ENCODE measurements at regions not wholly inside any gene's neighbourhood (a gene's known extent, or its start where the extent isn't known, plus 50 kb on each side); places are given as distances from the start of the nearest gene placed in this dataset.

- no peak for DNase-seq
- in situ Hi-C loops (cut with MboI; ENCODE audit: low pct_ligation_motif_present in 1 of 4, low pct_unique_long_range_greater_than_20kb in 1 of 4, low sequenced_read_pairs in 3 of 4) (no loop called here), intact Hi-C loops (cut with DNase I; ENCODE audit: low total_unique reads) (no loop called here)
- no peaks in the 10 kb centered on the region for H3K36me3 ChIP-seq
- no peak overlapping the region for H3K27ac ChIP-seq
- TF ChIP-seq POLR2A (IDR thresholded peaks at IDR 0.05): no peak
- 76% methylated on average over 5 of the region's 5 CpGs; no CpG with 5 or more reads in 1 of the 2 donors for WGBS, 2 donors (ENCODE audit: low coverage in 1 of 2)
- H3K4me1 ChIP-seq: no peaks in the 10 kb centered on the region
- H3K27me3 ChIP-seq: no peaks in the 10 kb centered on the region
- no peaks in the 10 kb centered on the region for H3K9me3 ChIP-seq
- H3K4me3 ChIP-seq: no peak overlapping the region
Observed at GRCh38 chr2:7732497-7732896, 815.3 kb downstream of the RNF144A start.

DNA sequence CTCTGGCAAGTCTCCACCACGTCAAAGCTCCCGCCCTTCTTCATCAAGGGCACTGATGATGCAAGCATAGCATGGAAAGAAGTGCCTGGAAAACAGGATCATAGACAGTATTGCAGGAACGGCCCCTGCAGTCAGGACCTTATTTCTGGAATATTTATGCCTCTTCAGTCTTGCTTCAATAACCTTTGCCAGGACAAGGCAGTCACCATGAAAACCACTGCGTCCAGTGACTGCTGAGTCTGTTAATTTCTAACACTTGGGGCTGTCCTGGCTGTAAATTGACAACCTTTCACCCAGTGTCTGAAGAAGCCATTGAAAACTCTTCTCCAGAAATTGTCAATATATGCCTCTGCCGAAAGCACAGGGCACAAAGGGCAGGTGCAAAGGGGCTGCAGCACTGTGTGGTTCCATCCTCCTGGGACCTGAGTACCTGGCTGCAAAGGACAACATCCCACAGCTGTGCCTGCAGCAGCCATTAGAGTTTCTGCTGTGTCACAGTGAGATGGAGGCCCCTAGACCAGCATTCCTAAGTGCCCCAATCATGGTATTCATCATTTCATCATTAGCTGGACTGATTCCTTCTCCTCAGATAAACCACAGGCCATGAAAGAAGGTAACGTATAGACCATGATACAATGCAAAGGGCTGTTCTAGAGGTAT is 819.6 kb downstream of the RNF144A start:
- 29 to 64% methylated on average over 2 to 6 of the region's 6 CpGs for WGBS, 2 donors (ENCODE audit: low coverage in 1 of 2)
- H3K4me1 ChIP-seq: no peaks in the 10 kb centered on the region
- TF ChIP-seq EP300 (IDR thresholded peaks at IDR 0.05; ENCODE audit: low read depth) (no peak), POLR2A (IDR thresholded peaks at IDR 0.05) (no peak), POLR2AphosphoS5 (IDR thresholded peaks at IDR 0.05) (no peak)
- TF ChIP-seq, protein P1, sequence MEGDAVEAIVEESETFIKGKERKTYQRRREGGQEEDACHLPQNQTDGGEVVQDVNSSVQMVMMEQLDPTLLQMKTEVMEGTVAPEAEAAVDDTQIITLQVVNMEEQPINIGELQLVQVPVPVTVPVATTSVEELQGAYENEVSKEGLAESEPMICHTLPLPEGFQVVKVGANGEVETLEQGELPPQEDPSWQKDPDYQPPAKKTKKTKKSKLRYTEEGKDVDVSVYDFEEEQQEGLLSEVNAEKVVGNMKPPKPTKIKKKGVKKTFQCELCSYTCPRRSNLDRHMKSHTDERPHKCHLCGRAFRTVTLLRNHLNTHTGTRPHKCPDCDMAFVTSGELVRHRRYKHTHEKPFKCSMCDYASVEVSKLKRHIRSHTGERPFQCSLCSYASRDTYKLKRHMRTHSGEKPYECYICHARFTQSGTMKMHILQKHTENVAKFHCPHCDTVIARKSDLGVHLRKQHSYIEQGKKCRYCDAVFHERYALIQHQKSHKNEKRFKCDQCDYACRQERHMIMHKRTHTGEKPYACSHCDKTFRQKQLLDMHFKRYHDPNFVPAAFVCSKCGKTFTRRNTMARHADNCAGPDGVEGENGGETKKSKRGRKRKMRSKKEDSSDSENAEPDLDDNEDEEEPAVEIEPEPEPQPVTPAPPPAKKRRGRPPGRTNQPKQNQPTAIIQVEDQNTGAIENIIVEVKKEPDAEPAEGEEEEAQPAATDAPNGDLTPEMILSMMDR (IDR thresholded peaks at IDR 0.05): no peak
- no peaks in the 10 kb centered on the region for H3K36me3 ChIP-seq
- in situ Hi-C loops (cut with MboI; ENCODE audit: low pct_ligation_motif_present in 1 of 4, low pct_unique_long_range_greater_than_20kb in 1 of 4, low sequenced_read_pairs in 3 of 4) (no loop called here), intact Hi-C loops (cut with DNase I; ENCODE audit: low total_unique reads) (no loop called here)
- no peaks in the 10 kb centered on the region for H3K9me3 ChIP-seq
- no peaks in the 10 kb centered on the region for H3K27me3 ChIP-seq
- no peak overlapping the region for H3K27ac ChIP-seq
- DNase-seq: no peak
- H3K4me3 ChIP-seq: no peak overlapping the region

DNA sequence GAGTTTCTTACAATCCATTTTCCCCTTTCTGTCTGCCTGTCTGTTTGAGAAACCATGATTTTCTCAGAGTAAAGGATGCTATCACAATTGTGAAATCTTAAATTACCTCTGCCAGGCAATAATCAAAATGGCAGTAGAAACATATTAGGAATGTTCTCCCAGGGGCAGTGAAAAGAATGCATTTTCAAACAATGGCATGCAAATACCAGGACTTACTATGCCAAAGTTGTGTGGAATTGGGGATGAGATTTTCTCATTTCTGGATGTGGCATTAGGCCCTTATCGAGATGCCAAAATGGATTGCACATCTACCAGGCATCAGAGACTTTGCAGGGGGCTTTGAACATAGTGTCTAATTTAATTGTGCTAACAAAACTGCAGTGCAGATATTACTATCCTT is 821.4 kb downstream of the RNF144A start:
- in situ Hi-C loops (cut with MboI; ENCODE audit: low pct_ligation_motif_present in 1 of 4, low pct_unique_long_range_greater_than_20kb in 1 of 4, low sequenced_read_pairs in 3 of 4) (no loop called here), intact Hi-C loops (cut with DNase I; ENCODE audit: low total_unique reads) (no loop called here)
- no peaks in the 10 kb centered on the region for H3K9me3 ChIP-seq
- no peaks in the 10 kb centered on the region for H3K4me1 ChIP-seq
- H3K27ac ChIP-seq: no peak overlapping the region
- no peaks in the 10 kb centered on the region for H3K36me3 ChIP-seq
- TF ChIP-seq EP300 (IDR thresholded peaks at IDR 0.05; ENCODE audit: low read depth) (no peak), POLR2A (IDR thresholded peaks at IDR 0.05) (no peak), POLR2AphosphoS5 (IDR thresholded peaks at IDR 0.05) (no peak)
- TF ChIP-seq, protein P1 (IDR thresholded peaks at IDR 0.05): no peak
- DNase-seq: no peak
- H3K27me3 ChIP-seq: no peaks in the 10 kb centered on the region
- 96 to 100% methylated on average over 1 of the region's 1 CpG for WGBS, 2 donors (ENCODE audit: low coverage in 1 of 2)
- no peak overlapping the region for H3K4me3 ChIP-seq

DNA sequence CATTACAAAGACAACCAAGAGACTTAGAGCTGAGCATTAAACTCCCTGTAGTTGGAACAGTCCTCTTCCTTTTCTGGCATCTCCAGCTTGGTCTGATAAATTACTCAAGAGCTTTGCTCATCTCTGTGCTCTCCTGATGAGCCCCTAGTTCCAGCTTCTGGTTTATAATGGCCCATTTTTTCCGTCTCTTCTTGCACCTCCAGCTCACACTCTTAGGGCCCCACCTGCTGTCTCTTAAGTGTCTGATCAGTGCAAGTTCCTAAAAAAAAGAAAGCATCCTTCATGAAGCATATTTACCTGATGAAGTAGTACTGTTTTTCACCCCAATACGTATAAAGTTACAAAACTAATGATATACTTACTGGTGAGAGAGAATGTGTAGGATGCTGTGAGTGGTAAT is 822.9 kb downstream of the RNF144A start:
- in situ Hi-C loops (cut with MboI; ENCODE audit: low pct_ligation_motif_present in 1 of 4, low pct_unique_long_range_greater_than_20kb in 1 of 4, low sequenced_read_pairs in 3 of 4): no loop called here
- 89 to 94% methylated on average over 2 of the region's 2 CpGs for WGBS, 2 donors (ENCODE audit: low coverage in 1 of 2)

More for the DNA sequence above, 822.9 kb downstream of the RNF144A start:
- Histone ChIP-seq H3K4me1 (no peaks in the 10 kb centered on the region), H3K27me3 (no peaks in the 10 kb centered on the region), H3K9me3 (no peaks in the 10 kb centered on the region), H3K27ac (no peak overlapping the region), H3K36me3 (no peaks in the 10 kb centered on the region), H3K4me3 (no peak overlapping the region)
- DNase-seq: no peak
- TF ChIP-seq POLR2A (IDR thresholded peaks at IDR 0.05) (no peak), EP300 (IDR thresholded peaks at IDR 0.05; ENCODE audit: low read depth) (no peak), POLR2AphosphoS5 (IDR thresholded peaks at IDR 0.05) (no peak)
- TF ChIP-seq, protein P1 (IDR thresholded peaks at IDR 0.05): no peak
- intact Hi-C loops (cut with DNase I; ENCODE audit: low total_unique reads): no loop called here
